ENCODE measurements at regions not wholly inside any gene's neighbourhood (a gene's known extent, or its start where the extent isn't known, plus 50 kb on each side); places are given as distances from the start of the nearest gene placed in this dataset.

DNA sequence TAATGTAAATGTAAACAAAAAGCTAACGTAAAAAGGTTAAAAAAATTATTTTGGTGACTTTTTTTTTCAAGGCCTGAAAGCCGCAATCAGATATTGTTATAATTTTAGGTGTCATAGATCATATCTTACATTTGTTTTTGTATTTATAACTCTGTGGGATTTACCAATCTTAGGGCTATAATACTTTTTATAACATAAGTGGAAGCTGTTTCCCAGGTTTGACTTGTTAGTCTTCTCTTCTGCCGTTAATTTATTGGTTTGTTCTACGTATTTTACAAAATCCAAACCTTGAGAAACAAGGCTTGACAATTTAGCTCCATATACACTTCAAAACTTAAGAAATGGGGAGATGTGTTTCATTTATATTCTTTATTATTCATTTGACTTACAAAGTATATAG, 119.4 kb downstream of the EVX1 start:
- DNase-seq (ENCODE audit: low read depth, low spot score) = no peak

GRCh38 chr7:27364344-27364758, 121.7 kb downstream of the EVX1 start:
- no peak for DNase-seq (ENCODE audit: low read depth, low spot score)

DNA sequence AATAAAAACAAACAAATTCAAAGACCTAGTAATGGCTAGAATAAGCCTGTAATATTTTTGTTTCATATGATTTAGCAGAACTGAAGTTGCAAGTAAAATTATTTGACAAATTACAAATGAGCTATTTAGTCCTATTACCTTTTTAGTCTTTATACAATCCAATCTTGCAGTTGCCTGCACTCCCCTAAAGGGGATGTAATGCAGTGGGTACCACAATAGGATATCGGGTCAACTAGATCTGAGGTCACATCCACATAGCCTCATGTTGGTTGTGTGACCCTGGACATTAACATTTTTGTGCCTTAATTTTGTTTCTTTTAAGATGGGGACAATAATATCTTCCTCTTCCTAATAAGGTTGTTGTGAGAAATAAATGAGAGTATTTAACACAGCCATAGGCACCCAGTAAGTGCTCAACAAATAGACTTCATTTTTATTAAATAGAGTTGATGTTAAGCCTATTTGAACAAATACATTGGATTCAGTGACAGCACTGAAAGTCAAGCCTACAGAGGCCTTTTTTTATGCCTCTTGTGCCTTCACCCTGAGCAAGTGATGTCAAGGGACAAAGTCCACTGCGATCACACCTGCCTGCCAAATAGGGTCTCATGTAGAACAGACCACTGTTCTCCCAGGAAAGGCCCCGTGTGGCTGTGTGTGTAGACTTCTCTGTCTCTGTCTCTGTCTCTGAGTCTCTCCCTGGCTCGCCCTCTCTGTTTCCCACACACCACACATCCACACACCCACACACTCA, 124.8 kb downstream of the EVX1 start:
- DNase-seq (ENCODE audit: low read depth, low spot score) = no peak

- no peak for DNase-seq (ENCODE audit: low read depth, low spot score)
Measured at GRCh38 chr7:27367933-27368549, 125.4 kb downstream of the EVX1 start.

GRCh38 chr7:27374958-27375841, 132.6 kb downstream of the EVX1 start:
- DNase-seq (ENCODE audit: low read depth, low spot score) = no peak

DNA sequence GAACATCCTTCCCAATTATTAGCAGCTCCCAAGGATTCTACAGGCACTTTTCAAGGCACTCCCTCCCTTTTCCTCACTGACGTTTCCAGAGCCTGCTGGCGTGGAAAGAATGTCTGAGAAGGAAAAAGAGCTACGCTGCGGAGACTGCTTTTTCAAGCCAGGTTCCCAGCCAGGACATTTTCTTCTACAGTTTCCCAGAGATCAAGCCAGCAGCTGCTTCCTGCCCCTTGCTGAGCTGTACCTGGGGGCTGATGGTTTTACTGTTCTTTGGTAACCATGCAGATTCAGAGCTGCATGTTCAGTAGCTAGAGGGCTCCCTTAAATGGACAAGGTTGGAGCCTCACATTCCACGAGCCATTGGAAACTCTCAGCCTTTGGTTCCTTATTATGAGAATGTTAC, 133.4 kb downstream of the EVX1 start:
- DNase-seq (ENCODE audit: low read depth, low spot score) = peak; percentile 71

GRCh38 chr7:27377988-27378387, 135.4 kb downstream of the EVX1 start:
- DNase-seq (ENCODE audit: low read depth, low spot score) = no peak

DNA sequence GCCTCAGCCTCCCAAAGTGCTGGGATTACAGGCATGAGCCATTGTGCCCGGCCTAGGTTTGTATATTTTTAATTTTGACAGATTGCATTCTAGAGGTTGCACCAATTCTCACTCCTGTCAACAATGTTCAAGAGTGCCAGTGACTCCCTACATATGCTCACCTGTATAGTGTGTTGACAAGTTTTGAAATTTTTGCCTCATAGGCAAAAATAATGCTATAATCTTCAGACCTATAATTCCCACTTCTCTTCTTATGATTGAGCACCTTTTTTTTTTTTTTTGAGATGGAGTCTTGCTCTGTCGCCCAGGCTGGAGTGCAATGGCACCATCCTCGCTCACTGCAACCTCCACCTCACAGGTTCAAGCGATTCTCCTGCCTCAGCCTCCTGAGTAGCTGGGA, 139.7 kb downstream of the EVX1 start:
- DNase-seq (ENCODE audit: low read depth, low spot score) = no peak

DNA sequence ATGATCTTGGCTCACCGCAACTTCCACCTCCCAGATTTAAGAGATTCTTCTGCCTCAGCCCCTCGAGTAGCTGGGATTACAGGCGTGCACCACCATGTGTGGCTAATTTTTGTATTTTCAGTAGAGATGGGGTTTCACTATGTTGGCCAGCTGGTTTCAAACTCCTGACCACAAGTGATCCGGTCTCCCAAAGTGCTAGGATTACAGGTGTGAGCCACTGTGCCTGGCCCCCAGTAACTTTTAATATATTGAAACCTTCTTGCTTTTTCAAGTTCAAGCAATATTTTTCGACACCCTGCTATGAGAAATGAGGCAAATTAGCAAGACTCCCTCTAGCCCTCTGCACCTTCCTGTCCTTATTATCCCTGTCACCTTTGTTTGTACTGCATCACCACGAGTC, 144.0 kb downstream of the EVX1 start:
- no peak for DNase-seq (ENCODE audit: low read depth, low spot score)

GRCh38 chr7:27387864-27388263, 145.3 kb downstream of the EVX1 start:
- no peak for DNase-seq (ENCODE audit: low read depth, low spot score)

GRCh38 chr7:27388561-27388960, 146.0 kb downstream of the EVX1 start:
- no peak for DNase-seq (ENCODE audit: low read depth, low spot score)

- DNase-seq (ENCODE audit: low read depth, low spot score) = no peak
Measured at GRCh38 chr7:27389496-27389895, 146.9 kb downstream of the EVX1 start.

DNA sequence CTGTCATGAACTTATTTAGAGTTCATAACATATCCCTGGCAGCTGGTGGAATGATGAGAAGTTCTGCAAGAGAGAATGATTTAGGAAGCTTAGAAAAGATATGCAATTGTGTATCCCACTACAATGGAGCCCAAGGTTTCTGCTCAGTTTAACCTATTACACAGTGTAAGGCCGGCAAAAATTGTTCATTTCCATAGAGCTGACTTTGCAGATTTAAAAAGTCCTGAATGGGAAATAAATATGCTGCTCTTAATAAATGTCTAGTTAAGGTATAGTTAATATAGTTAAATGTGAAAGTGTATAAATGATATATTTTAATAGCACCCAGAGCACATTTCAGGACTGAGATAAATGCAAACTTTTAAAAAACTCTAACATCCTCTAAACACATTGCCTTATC, 149.9 kb downstream of the EVX1 start:
- DNase-seq (ENCODE audit: low read depth, low spot score) = no peak

DNA sequence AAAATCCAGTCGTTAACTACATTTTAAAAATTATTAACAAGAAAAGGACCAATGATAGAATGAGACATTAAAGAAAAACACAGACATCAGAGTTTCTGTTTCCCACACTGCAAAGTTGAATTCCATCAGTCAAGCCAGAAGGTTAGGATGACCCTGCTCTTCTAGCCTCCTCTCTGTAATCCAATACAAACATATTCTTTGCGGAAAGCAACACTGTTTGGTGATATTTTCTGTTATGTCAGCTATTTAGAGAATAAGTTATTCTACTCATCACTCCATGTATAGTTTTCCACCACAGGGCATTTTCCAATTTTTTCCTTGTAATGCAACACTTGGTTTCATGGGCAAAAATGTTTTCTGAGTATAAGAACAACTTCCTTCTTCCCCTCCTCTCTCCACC, 152.3 kb downstream of the EVX1 start:
- no peak for DNase-seq (ENCODE audit: low read depth, low spot score)

DNA sequence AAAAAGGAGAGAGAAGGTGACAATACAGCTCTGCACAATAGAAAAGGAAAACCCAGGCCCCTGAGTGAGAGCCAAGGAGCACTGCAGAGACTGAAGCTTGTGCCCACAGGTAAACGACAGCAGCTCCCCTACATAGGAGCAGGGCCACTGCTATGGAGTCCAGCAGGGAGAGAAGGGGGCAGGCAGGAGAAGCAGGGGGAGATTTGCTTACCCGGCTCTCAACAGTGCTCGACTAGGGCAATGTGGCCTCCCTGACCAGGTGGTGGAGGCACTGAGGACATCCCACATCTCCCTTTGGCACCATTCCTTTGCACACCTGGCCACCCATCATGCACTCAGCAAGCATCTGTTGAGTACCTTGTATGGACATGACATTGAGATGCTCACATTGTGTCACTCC, 153.0 kb downstream of the EVX1 start:
- no peak for DNase-seq (ENCODE audit: low read depth, low spot score)

GRCh38 chr7:27397503-27397902, 154.9 kb downstream of the EVX1 start:
- no peak for DNase-seq (ENCODE audit: low read depth, low spot score)

DNA sequence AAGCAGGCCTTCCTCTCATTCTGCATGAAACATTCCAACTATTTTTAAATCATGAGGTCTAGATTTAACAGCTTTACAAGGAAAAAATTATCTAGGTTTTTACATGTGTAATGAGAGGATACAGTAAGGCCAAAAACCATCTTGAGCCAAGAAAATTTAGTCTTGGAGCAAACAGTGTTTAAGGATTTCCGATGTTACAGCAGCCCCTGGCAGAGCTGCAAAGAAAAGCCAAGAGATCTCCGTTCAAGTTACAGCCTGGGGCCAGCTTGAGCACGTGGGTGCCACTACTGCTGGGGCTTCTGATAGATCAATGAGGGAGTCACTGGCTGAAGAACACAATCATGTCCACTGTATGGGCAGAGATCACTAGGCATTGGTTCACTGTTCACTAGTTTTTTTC, 156.2 kb downstream of the EVX1 start:
- DNase-seq (ENCODE audit: low read depth, low spot score) = no peak

- no peak for DNase-seq (ENCODE audit: low read depth, low spot score)
Measured at GRCh38 chr7:27399791-27400567, 157.4 kb downstream of the EVX1 start.

GRCh38 chr7:27405780-27406179, 163.2 kb downstream of the EVX1 start:
- DNase-seq (ENCODE audit: low read depth, low spot score) = no peak

GRCh38 chr7:27409311-27409710, 166.7 kb downstream of the EVX1 start:
- no peak for DNase-seq (ENCODE audit: low read depth, low spot score)

DNA sequence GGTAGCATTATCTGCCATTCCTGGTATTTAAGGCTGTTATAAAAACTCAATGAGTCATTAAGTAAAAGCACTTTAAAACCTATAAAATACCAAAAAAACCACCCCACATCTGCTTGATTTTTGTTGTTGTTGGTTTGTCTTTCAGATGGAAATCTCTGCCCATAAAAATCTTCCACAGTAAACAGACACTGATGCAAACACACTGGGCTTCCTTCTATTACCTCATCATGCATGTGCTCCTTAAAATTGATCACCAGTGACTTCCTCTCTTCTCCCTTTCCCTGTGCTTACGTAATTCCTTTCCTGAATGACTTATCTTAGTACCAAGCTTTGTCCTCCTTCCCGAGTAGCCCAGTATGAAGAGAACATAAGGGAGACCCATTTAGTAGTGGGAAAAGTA, 167.2 kb downstream of the EVX1 start:
- no peak for DNase-seq (ENCODE audit: low read depth, low spot score)
